Stomach (tissue), 8 donors: ENCODE measurements at regions not wholly inside any gene's neighbourhood (a gene's known extent, or its start where the extent isn't known, plus 50 kb on each side); places are given as distances from the start of the nearest gene placed in this dataset.

Source experiments
- DNase-seq, 2 donors: peaks; one replicate each; pipeline versions ENCODE4 v3.0.0 to v3.0.0-alpha.2; 2013 to 2019
- H3K27ac ChIP-seq, 5 donors: fragments of 200-600 bp in 4 of 5; sonication (generic) in 4 of 5; one replicate each; pipeline ENCODE4 v1.5.1; 2013 to 2019; ENCODE audit warnings: mild to moderate bottlenecking in 1 of 5, moderate library complexity in 1 of 5
- H3K27me3 ChIP-seq, 3 donors: fragments of 200-600 bp; sonication (generic); one replicate each; pipeline ENCODE4 v1.5.1; 2017 to 2019; ENCODE audit warnings: mixed run types in 1 of 3
- H3K36me3 ChIP-seq, 4 donors: fragments of 200-600 bp; sonication (generic); 1 replicate in 3 of 4; 2 replicates in 1 of 4; pipeline ENCODE4 v1.5.1; 2016 to 2019
- H3K4me1 ChIP-seq, 4 donors: fragments of 200-600 bp; sonication (generic); one replicate each; pipeline ENCODE4 v1.5.1; 2016 to 2019
- H3K4me3 ChIP-seq, 4 donors: fragments of 200-600 bp; sonication (generic) in 3 of 4; one replicate each; pipeline ENCODE4 v1.5.1; 2016 to 2019; ENCODE audit warnings: mild to moderate bottlenecking in 1 of 4
- H3K9me3 ChIP-seq, 4 donors: fragments of 200-600 bp; sonication (generic); one replicate each; pipeline ENCODE4 v1.5.1; 2016 to 2019
- CTCF ChIP-seq, 7 experiments: fragments of 450-650 bp in 4 of 7; fragments of 200-600 bp in 3 of 7; sonication (generic) in 3 of 7; IDR thresholded peaks; one replicate each; pipeline ENCODE4 v1.5.1; 2016 to 2019; ENCODE audit warnings: antibody characterized with exemption in 7 of 7, control low read depth in 2 of 7, mild to moderate bottlenecking in 1 of 7
- EP300 ChIP-seq: sonication (generic); formaldehyde crosslinking; IDR thresholded peaks from one replicate; pipeline ENCODE4 v1.6.1; 2017; ENCODE audit warnings: antibody characterized with exemption
- POLR2A ChIP-seq, 4 donors: fragments of 450-650 bp; IDR thresholded peaks; one replicate each; pipeline ENCODE4 v1.6.1; 2016; ENCODE audit warnings: antibody characterized with exemption in 4 of 4, control low read depth in 2 of 4, mild to moderate bottlenecking in 1 of 4, moderate library complexity in 1 of 4
- POLR2AphosphoS5 ChIP-seq, 3 donors: sonication (generic); formaldehyde crosslinking; IDR thresholded peaks; one replicate each; pipeline ENCODE4 v1.6.1; 2016; ENCODE audit warnings: antibody characterized with exemption in 3 of 3
- WGBS, 5 donors: extraction: QIAGEN DNeasy Blood & Tissue Kit in 3 of 5; methylation state at CpG; one replicate each; pipeline versions ENCODE4 v1.1.5 to v1.1.7; 2013 to 2018; 5-methylcytosine and 5-hydroxymethylcytosine counted together
- intact Hi-C: fragments of 100-400 bp; cut with DNase I; formaldehyde crosslinking; loops from one replicate; pipeline ENCODE4 v1.15.1; 2023; ENCODE audit warnings: low total_unique reads
- donor health status: healthy with polysubstance abuse.
- donor health status: Bipolar disorder and iron deficiency.
- donor health status: healthy.

- H3K36me3 ChIP-seq: no peaks in the 10 kb centered on the region
- no peak overlapping the region for H3K27ac ChIP-seq
- no peaks in the 10 kb centered on the region for H3K9me3 ChIP-seq
- TF ChIP-seq POLR2A (IDR thresholded peaks at IDR 0.05) (no peak), CTCF (IDR thresholded peaks at IDR 0.05) (no peak), POLR2AphosphoS5 (IDR thresholded peaks at IDR 0.05) (no peak), EP300 (no peak)
- peaks cover 0 to 30% (median 19%) of the 10 kb centered on the region in 3 donors for H3K27me3 ChIP-seq
- no peak for DNase-seq
- intact Hi-C loops: no loop called here
- H3K4me1 ChIP-seq: no peaks in the 10 kb centered on the region
- H3K4me3 ChIP-seq: no peak overlapping the region
- 63 to 73% (median 71%) methylated on average over 3 of the region's 3 CpGs for WGBS, 5 donors
Observed at GRCh38 chr2:105150231-105150630, 91.3 kb upstream of the GPR45 start.

- H3K36me3 ChIP-seq: no peaks in the 10 kb centered on the region
- H3K27me3 ChIP-seq: no peaks in the 10 kb centered on the region
- TF ChIP-seq POLR2A (IDR thresholded peaks at IDR 0.05) (no peak), POLR2AphosphoS5 (IDR thresholded peaks at IDR 0.05) (no peak), CTCF (IDR thresholded peaks at IDR 0.05) (no peak), EP300 (no peak)
- no peak overlapping the region for H3K27ac ChIP-seq
- DNase-seq: no peak
- no peaks in the 10 kb centered on the region for H3K4me1 ChIP-seq
- H3K4me3 ChIP-seq: no peak overlapping the region
- intact Hi-C loops: no loop called here
- peaks cover 0 to 13% (median 7%) of the 10 kb centered on the region in 4 donors for H3K9me3 ChIP-seq
- 60 to 87% (median 78%) methylated on average over 5 of the region's 5 CpGs for WGBS, 5 donors
Observed at GRCh38 chr2:105154119-105154818, 87.3 kb upstream of the GPR45 start.

- intact Hi-C loops: no loop called here
- TF ChIP-seq POLR2A (IDR thresholded peaks at IDR 0.05): no peak
- no peak for TF ChIP-seq CTCF (IDR thresholded peaks at IDR 0.05)
- TF ChIP-seq EP300: no peak
- no peak for TF ChIP-seq POLR2AphosphoS5 (IDR thresholded peaks at IDR 0.05)
- no peak overlapping the region for H3K27ac ChIP-seq
Observed at GRCh38 chr2:105156166-105156565, 85.4 kb upstream of the GPR45 start.

GRCh38 chr2:105158002-105158401, 83.5 kb upstream of the GPR45 start:
- DNase-seq: no peak
- H3K9me3 ChIP-seq: peaks cover 0 to 19% (median 10%) of the 10 kb centered on the region in 4 donors
- no peaks in the 10 kb centered on the region for H3K4me1 ChIP-seq
- TF ChIP-seq POLR2A (IDR thresholded peaks at IDR 0.05) (no peak), POLR2AphosphoS5 (IDR thresholded peaks at IDR 0.05) (no peak), CTCF (IDR thresholded peaks at IDR 0.05) (no peak), EP300 (no peak)
- H3K36me3 ChIP-seq: no peaks in the 10 kb centered on the region
- intact Hi-C loops: no loop called here
- no peak overlapping the region for H3K27ac ChIP-seq
- no peak overlapping the region for H3K4me3 ChIP-seq
- H3K27me3 ChIP-seq: no peaks in the 10 kb centered on the region

More at GRCh38 chr2:105156166-105156565, 85.4 kb upstream of the GPR45 start:
- peaks cover 0 to 13% (median 7%) of the 10 kb centered on the region in 4 donors for H3K9me3 ChIP-seq
- H3K4me3 ChIP-seq: no peak overlapping the region
- WGBS, 5 donors: 76 to 87% (median 80%) methylated on average over 2 of the region's 2 CpGs
- no peaks in the 10 kb centered on the region for H3K4me1 ChIP-seq
- no peaks in the 10 kb centered on the region for H3K36me3 ChIP-seq
- H3K27me3 ChIP-seq: no peaks in the 10 kb centered on the region
- no peak for DNase-seq
